Heart right ventricle (tissue), 16 donors: ENCODE measurements at regions not wholly inside any gene's neighbourhood (a gene's known extent, or its start where the extent isn't known, plus 50 kb on each side); places are given as distances from the start of the nearest gene placed in this dataset.

ENCODE experiments used
- ATAC-seq, 8 donors: fragments of 200-7000 bp; cut with Tn5 transposase; one replicate each; pipeline ENCODE4 v1.9.1; 2020; ENCODE audit warnings: mild to moderate bottlenecking in 8 of 8, moderate library complexity in 8 of 8, moderate number of reproducible peaks in 1 of 8
- DNase-seq, 2 donors: peaks; one replicate each; pipeline ENCODE4 v3.0.0-alpha.2; 2020
- H3K27ac ChIP-seq, 10 donors: fragments of 200-600 bp; sonication (generic) in 2 of 10; one replicate each; pipeline versions ENCODE4 v1.5.0 to v1.8.0; 2020 to 2022; ENCODE audit warnings: mild to moderate bottlenecking in 3 of 10
- H3K27me3 ChIP-seq, 7 donors: fragments of 200-600 bp; one replicate each; pipeline ENCODE4 v1.8.0; 2021 to 2022; ENCODE audit warnings: mild to moderate bottlenecking in 2 of 7
- H3K36me3 ChIP-seq, 9 donors: fragments of 200-600 bp; sonication (generic) in 1 of 9; one replicate each; pipeline versions ENCODE4 v1.5.0 to v1.8.0; 2020 to 2022; ENCODE audit warnings: mild to moderate bottlenecking in 2 of 9
- H3K4me1 ChIP-seq, 9 donors: fragments of 200-600 bp; sonication (generic) in 1 of 9; one replicate each; pipeline versions ENCODE4 v1.5.0 to v1.8.0; 2020 to 2022; ENCODE audit warnings: mild to moderate bottlenecking in 4 of 9
- H3K4me3 ChIP-seq, 10 donors: fragments of 200-600 bp; sonication (generic) in 2 of 10; one replicate each; pipeline versions ENCODE4 v1.5.0 to v1.8.0; 2020 to 2022; ENCODE audit warnings: mild to moderate bottlenecking in 7 of 10, moderate library complexity in 2 of 10
- H3K9me3 ChIP-seq, 11 donors: fragments of 200-600 bp in 10 of 11; sonication (generic) in 2 of 11; one replicate each; pipeline versions ENCODE4 v1.5.0 to v1.8.0; 2013 to 2022; ENCODE audit warnings: mild to moderate bottlenecking in 2 of 11, control low read depth in 1 of 11, moderate library complexity in 1 of 11
- whole genome bisulfite sequencing, 2 donors: extraction: QIAGEN DNeasy Blood & Tissue Kit; methylation state at CpG; one replicate each; pipeline ENCODE4 v1.1.7; 2013; ENCODE audit warnings: inconsistent platforms in 1 of 2; 5-methylcytosine and 5-hydroxymethylcytosine counted together
- intact Hi-C, 10 donors: fragments of 100-400 bp; cut with DNase I; formaldehyde crosslinking; loops; one replicate each; pipeline versions ENCODE4 v1.11.1 to v1.14.2; 2022
- TF ChIP-seq, protein P1 (sequence below), 9 donors: fragments of 200-600 bp; sonication (generic) in 2 of 9; IDR thresholded peaks; one replicate each; pipeline versions ENCODE4 v1.5.0 to v1.8.0; 2021 to 2022; ENCODE audit warnings: antibody characterized with exemption in 9 of 9, mild to moderate bottlenecking in 5 of 9, moderate library complexity in 1 of 9
- donor health status: Arrhythmogenic right ventricular cardiomyopathy.
- donor health status: ischemic (EF 13 %, LVEDD 7.1; RV severe dilation, severe dysfunction).
- donor health status: healthy with polysubstance abuse.
- donor health status: DM: no; HTN: yes; CAD: no.
- donor health status: DM: no; HTN: no; CAD: no.
- donor health status: ischemic (EF 25% LVEDD 6.9; RV normal size, moderate dysfunction).
- donor health status: ischemic (EF 25% LVEDD 5.7; RV mildly dilated, moderate dysfunction).
- donor health status: healthy.
- donor health status: DM: yes; HTN: yes; CAD: no.
- donor health status: Ischemic cardiomyopathy.
- donor health status: ischemic (EF 35%, LVEDD 5.7; RV mildly dilated, moderate dysfunction).
- donor health status: nonischemic (EF 11% LVEDD 7.7; RV severe dilation, severe dysfunction).
- donor health status: DM: yes; HTN: yes; CAD: no.
- donor health status: PGD.
- donor health status: ischemic (EF 29% LVEDD 5.4; RV normal size, mild dysfunction).
- donor health status: nonischemic (EF 23%, LVEDD 6.1; RV moderate dilation, normal function).

DNA sequence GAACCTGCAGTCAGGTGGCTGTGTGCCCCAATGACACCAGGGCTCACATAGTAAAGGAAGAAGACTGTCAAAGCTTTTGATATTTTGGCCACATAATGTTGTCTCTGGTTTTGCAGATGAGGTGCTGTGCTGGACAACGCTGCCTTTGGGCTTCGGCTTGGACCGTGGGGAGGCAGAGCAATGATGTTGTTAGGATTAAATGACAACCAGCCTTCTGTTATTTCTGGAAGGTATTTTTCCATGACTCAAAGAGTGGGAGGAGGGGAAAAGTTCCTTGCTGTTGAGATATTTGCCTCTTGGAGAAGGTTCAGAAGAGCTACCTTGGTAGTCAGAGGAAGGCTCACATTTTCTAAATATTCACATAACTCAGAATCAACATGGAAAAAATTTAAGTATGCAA is 187.3 kb upstream of the GALNT2 start:
- H3K4me1 ChIP-seq = peaks cover 0 to 13% (median 3%) of the 10 kb centered on the region in 9 donors
- peak in 5 of 8 donors; percentile 41 to 76 (median 53) for ATAC-seq
- no peak overlapping the region for H3K27ac ChIP-seq
- 31 to 33% methylated on average over 3 of the region's 3 CpGs for WGBS, 2 donors
- H3K27me3 ChIP-seq = no peaks in the 10 kb centered on the region
- no peak for DNase-seq
- intact Hi-C loops = no loop called here
- H3K9me3 ChIP-seq = no peaks in the 10 kb centered on the region
- TF ChIP-seq, protein P1, sequence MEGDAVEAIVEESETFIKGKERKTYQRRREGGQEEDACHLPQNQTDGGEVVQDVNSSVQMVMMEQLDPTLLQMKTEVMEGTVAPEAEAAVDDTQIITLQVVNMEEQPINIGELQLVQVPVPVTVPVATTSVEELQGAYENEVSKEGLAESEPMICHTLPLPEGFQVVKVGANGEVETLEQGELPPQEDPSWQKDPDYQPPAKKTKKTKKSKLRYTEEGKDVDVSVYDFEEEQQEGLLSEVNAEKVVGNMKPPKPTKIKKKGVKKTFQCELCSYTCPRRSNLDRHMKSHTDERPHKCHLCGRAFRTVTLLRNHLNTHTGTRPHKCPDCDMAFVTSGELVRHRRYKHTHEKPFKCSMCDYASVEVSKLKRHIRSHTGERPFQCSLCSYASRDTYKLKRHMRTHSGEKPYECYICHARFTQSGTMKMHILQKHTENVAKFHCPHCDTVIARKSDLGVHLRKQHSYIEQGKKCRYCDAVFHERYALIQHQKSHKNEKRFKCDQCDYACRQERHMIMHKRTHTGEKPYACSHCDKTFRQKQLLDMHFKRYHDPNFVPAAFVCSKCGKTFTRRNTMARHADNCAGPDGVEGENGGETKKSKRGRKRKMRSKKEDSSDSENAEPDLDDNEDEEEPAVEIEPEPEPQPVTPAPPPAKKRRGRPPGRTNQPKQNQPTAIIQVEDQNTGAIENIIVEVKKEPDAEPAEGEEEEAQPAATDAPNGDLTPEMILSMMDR (IDR thresholded peaks at IDR 0.05) = no peak
- H3K36me3 ChIP-seq = no peaks in the 10 kb centered on the region
- no peak overlapping the region for H3K4me3 ChIP-seq

DNA sequence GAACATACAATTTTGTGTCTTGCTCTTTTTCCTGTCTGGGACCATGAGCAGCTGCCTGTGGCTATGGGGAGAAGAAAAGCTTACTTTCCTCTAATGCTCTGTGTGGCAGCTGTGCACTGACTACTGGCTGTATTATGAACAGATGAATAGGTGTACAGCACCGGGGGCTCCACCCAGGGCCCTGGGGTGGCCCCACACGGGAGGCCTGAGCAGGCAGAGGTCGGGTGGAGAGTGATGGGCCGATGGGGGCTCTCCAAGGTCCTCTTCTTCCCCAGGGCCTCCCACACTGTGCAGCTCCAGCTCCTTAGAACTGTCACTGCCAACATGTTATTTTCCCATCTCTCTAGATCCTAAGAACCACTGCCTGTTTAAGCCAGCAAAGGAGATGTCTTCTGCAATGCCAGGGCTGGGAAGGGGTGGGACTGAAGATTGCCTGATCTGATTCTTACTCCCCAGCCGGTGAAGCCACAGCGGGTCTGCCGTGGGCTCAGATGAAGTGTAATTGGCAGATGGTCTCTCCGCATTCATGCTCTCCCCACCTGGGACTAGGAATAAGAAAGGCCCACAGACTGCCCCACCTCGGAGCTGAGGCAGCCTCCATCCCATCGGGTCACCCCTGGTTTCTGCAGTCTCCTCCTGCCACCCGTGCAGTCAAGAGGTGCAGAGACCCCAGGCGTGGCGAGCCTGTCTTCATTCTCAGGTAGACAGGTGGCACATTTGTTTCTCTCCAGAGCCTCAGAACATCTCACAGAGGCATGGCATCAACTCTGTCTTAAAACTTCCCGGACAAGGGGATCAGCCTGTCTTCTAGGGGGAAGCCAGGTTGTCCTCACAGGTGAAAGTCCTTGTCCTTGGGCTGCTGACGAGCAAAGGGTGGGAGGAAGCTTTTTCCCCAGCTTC is 186.5 kb upstream of the GALNT2 start:
- H3K4me1 ChIP-seq = peaks cover 0 to 13% (median 3%) of the 10 kb centered on the region in 9 donors
- DNase-seq (no peak), ATAC-seq (peak in 4 of 8 donors; percentile 15 to 59 (median 28))
- no peak overlapping the region for H3K27ac ChIP-seq
- WGBS, 2 donors = 80% methylated on average over 15 of the region's 15 CpGs
- H3K36me3 ChIP-seq = no peaks in the 10 kb centered on the region
- H3K27me3 ChIP-seq = no peaks in the 10 kb centered on the region
- TF ChIP-seq, protein P1 (IDR thresholded peaks at IDR 0.05) = no peak
- intact Hi-C loops = no loop called here
- no peaks in the 10 kb centered on the region for H3K9me3 ChIP-seq
- no peak overlapping the region for H3K4me3 ChIP-seq

DNA sequence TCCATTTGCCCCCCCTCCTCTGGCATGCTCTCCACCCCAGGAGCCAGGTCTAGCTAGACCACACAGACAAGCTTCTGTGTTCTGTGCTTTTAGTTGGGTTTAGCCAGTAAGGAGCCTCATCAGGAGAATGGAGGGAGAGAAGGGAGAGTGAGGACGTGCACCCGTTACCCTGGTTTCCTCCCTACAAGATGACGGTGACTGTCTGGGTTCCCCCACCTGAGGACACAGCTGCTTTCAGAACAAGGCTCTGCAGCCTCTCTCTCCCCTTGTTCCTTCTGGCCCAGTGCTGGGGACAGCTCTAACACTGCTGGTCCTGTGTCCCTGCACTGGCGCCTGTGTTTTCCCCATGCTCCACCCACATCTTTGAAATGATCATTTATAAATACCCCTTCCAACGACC is 184.4 kb upstream of the GALNT2 start:
- ATAC-seq (no peak), DNase-seq (no peak)
- 71% methylated on average over 5 of the region's 5 CpGs for WGBS, 2 donors
- Histone ChIP-seq H3K4me1 (peaks cover 0 to 21% (median 6%) of the 10 kb centered on the region in 9 donors), H3K36me3 (no peaks in the 10 kb centered on the region), H3K4me3 (no peak overlapping the region), H3K9me3 (no peaks in the 10 kb centered on the region), H3K27me3 (no peaks in the 10 kb centered on the region), H3K27ac (no peak overlapping the region)
- intact Hi-C loops = no loop called here
- TF ChIP-seq, protein P1 (IDR thresholded peaks at IDR 0.05) = no peak

DNA sequence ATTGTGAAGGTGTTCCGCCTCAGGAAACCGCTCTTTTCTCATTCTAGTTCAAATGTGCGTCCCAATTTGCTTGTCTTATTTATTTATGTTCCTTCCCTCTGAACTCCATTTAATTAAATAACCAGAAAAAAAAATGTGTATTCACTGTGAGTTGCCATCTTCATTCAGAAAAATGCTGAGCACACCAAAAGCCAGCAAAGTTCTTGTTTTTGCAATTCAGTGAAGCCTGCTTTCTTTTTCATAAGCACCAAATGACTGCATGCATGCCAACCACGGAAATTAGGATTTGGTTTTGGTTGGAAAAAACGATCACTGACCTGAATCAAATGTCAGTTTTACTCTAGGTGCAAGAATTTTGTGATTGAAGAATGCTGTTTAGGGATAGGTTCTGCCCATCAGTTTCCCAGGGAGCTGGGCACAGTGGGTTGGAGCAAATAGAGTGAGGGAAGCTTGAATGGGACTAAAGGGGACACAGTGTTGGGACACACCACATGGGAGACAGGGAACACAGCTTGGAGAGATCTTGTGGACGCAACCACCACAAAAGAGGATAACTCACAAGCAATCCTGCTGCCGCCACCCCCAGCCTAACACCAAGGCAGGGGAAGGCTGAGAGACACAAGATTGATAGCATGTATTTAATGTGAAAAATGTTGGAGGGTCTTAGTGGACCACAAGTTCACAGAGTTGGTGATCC is 183.4 kb upstream of the GALNT2 start:
- intact Hi-C loops = no loop called here

More for the DNA sequence above, 183.4 kb upstream of the GALNT2 start:
- 83 to 92% methylated on average over 7 of the region's 7 CpGs for WGBS, 2 donors
- no peak overlapping the region for H3K27ac ChIP-seq
- no peak for DNase-seq
- no peaks in the 10 kb centered on the region for H3K36me3 ChIP-seq
- no peaks in the 10 kb centered on the region for H3K27me3 ChIP-seq
- no peaks in the 10 kb centered on the region for H3K9me3 ChIP-seq
- TF ChIP-seq, protein P1 (IDR thresholded peaks at IDR 0.05) = no peak
- H3K4me1 ChIP-seq = peaks cover 0 to 25% (median 6%) of the 10 kb centered on the region in 9 donors
- H3K4me3 ChIP-seq = no peak overlapping the region
- no peak for ATAC-seq
